ENCODE measurements at regions not wholly inside any gene's neighbourhood (a gene's known extent, or its start where the extent isn't known, plus 50 kb on each side); places are given as distances from the start of the nearest gene placed in this dataset.

DNA sequence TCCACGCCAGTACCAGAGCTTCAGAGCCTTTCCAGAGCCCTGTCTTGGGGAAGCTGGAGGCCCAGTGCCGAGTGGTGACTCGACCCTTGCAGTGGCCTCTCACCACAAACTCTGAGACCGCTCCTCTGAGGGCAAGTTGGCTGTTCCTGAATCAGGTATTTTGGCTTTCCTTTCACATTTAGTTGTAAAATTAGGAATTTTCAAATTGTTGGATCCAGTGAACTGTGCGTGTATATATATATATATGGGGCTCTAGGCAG is 128.7 kb upstream of the UNC5B start:
- no peaks in the 10 kb centered on the region for H3K36me3 ChIP-seq (ENCODE audit: control insufficient read depth, insufficient read depth, low read length)
- ATAC-seq = no peak
- ChIA-PET CTCF (interaction anchor here (0.7 kb wide), 1 partner anchor 136 kb away, joined by 3 read pairs; no protein-coding TSS in a partner anchor), POLR2A (no interaction called here)
- H3K4me3 ChIP-seq (ENCODE audit: low read depth in 2 of 2, low read length in 2 of 2) = no peak overlapping the region
- H3K4me1 ChIP-seq (ENCODE audit: control insufficient read depth, insufficient read depth, low read length) = no peaks in the 10 kb centered on the region
- no peak overlapping the region for H3K27ac ChIP-seq (ENCODE audit: low read length)
- DNase-seq (ENCODE audit: low read depth, low spot score) = no peak
- in situ Hi-C loops (cut with HindIII; ENCODE audit: low pct_unique_long_range_greater_than_20kb, low sequenced_read_pairs) = no loop called here
- BruUV-seq (replicated peaks) = no TSS peak
- TF ChIP-seq SIN3A (IDR thresholded peaks at IDR 0.05; ENCODE audit: borderline replicate concordance, insufficient read depth, low read depth, low read length) = no peak
- TF ChIP-seq, protein P1, sequence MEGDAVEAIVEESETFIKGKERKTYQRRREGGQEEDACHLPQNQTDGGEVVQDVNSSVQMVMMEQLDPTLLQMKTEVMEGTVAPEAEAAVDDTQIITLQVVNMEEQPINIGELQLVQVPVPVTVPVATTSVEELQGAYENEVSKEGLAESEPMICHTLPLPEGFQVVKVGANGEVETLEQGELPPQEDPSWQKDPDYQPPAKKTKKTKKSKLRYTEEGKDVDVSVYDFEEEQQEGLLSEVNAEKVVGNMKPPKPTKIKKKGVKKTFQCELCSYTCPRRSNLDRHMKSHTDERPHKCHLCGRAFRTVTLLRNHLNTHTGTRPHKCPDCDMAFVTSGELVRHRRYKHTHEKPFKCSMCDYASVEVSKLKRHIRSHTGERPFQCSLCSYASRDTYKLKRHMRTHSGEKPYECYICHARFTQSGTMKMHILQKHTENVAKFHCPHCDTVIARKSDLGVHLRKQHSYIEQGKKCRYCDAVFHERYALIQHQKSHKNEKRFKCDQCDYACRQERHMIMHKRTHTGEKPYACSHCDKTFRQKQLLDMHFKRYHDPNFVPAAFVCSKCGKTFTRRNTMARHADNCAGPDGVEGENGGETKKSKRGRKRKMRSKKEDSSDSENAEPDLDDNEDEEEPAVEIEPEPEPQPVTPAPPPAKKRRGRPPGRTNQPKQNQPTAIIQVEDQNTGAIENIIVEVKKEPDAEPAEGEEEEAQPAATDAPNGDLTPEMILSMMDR (IDR thresholded peaks at IDR 0.05) = no peak
- TF ChIP-seq, protein P2, sequence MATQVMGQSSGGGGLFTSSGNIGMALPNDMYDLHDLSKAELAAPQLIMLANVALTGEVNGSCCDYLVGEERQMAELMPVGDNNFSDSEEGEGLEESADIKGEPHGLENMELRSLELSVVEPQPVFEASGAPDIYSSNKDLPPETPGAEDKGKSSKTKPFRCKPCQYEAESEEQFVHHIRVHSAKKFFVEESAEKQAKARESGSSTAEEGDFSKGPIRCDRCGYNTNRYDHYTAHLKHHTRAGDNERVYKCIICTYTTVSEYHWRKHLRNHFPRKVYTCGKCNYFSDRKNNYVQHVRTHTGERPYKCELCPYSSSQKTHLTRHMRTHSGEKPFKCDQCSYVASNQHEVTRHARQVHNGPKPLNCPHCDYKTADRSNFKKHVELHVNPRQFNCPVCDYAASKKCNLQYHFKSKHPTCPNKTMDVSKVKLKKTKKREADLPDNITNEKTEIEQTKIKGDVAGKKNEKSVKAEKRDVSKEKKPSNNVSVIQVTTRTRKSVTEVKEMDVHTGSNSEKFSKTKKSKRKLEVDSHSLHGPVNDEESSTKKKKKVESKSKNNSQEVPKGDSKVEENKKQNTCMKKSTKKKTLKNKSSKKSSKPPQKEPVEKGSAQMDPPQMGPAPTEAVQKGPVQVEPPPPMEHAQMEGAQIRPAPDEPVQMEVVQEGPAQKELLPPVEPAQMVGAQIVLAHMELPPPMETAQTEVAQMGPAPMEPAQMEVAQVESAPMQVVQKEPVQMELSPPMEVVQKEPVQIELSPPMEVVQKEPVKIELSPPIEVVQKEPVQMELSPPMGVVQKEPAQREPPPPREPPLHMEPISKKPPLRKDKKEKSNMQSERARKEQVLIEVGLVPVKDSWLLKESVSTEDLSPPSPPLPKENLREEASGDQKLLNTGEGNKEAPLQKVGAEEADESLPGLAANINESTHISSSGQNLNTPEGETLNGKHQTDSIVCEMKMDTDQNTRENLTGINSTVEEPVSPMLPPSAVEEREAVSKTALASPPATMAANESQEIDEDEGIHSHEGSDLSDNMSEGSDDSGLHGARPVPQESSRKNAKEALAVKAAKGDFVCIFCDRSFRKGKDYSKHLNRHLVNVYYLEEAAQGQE (IDR thresholded peaks at IDR 0.05; ENCODE audit: insufficient read depth in 1 of 2, low read depth in 2 of 2, low read length in 1 of 2) = no peak
- no peaks in the 10 kb centered on the region for H3K9me3 ChIP-seq (ENCODE audit: control insufficient read depth, insufficient read depth, low read depth, low read length)
- intact Hi-C loops (cut with micrococcal nuclease; ENCODE audit: unreplicated experiment) = no loop called here
- peaks cover 3% of the 10 kb centered on the region; the same call in 1 of the 2 replicates for H3K27me3 ChIP-seq (ENCODE audit: control insufficient read depth, insufficient read depth, low read length)

DNA sequence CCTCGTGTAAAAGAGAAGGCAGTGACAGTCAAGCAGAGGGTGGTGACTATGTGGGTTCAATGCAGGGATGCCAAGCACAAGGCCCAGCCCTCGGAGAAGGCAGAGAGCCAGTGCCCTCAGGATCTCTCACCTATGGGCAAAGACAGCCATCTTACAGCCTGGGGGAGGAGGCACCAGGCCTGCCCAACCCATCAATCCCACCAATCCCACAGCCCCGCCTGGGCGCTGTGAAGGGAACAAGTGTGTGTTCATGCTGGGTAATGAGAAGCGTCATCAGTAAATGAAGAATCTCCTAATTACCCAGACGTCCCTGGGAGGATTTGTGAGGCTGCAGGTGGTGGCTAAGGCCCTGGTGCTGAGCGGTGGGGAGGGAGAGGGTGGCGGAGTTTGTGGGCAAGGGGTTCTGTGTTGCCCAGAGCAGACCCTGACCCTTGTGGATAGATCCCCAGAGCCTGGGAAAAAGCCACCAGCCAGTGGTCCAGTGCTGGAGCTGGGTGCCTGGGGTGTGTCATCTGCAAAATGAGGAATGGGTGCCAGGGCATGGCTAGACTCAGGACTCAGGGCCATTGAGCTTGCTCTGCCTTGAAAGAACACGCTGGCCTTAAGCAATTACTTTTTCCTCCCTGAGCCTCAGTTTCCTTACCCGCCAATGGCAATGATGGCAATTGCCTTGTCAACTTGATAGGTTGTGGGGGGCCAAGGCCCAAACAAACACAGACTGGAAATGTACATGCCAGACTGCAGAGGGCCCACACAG is 128.1 kb upstream of the UNC5B start:
- no peak for DNase-seq (ENCODE audit: low read depth, low spot score)
- CTCF ChIA-PET = no interaction called here
- Histone ChIP-seq H3K4me1 (ENCODE audit: control insufficient read depth, insufficient read depth, low read length) (no peaks in the 10 kb centered on the region), H3K4me3 (ENCODE audit: low read depth in 2 of 2, low read length in 2 of 2) (no peak overlapping the region), H3K9me3 (ENCODE audit: control insufficient read depth, insufficient read depth, low read depth, low read length) (no peaks in the 10 kb centered on the region), H3K27ac (ENCODE audit: low read length) (no peak overlapping the region), H3K36me3 (ENCODE audit: control insufficient read depth, insufficient read depth, low read length) (no peaks in the 10 kb centered on the region), H3K27me3 (ENCODE audit: control insufficient read depth, insufficient read depth, low read length) (0 out of 2 replicates have a peak, but pooled peaks cover 3% of the 10 kb centered on the region)
- TF ChIP-seq, protein P1 (IDR thresholded peaks at IDR 0.05) = no peak
- TF ChIP-seq POLR2AphosphoS5 (IDR thresholded peaks at IDR 0.05; ENCODE audit: low read depth, low read length) (no peak), TCF7L2 (IDR thresholded peaks at IDR 0.05; ENCODE audit: low read depth, low read length) (no peak), SIN3A (IDR thresholded peaks at IDR 0.05; ENCODE audit: borderline replicate concordance, insufficient read depth, low read depth, low read length) (no peak)
- TF ChIP-seq, protein P2 (IDR thresholded peaks at IDR 0.05; ENCODE audit: insufficient read depth in 1 of 2, low read depth in 2 of 2, low read length in 1 of 2) = no peak
- POLR2A ChIA-PET = no interaction called here
- BruUV-seq (replicated peaks) = no TSS peak
- in situ Hi-C loops (cut with HindIII; ENCODE audit: low pct_unique_long_range_greater_than_20kb, low sequenced_read_pairs) = no loop called here
- intact Hi-C loops (cut with micrococcal nuclease; ENCODE audit: unreplicated experiment) = no loop called here
- ATAC-seq = no peak

Data from Panc1 (cell line).